NCI-H774 (cell line): ENCODE measurements at regions not wholly inside any gene's neighbourhood (a gene's known extent, or its start where the extent isn't known, plus 50 kb on each side); places are given as distances from the start of the nearest gene placed in this dataset.

Experiments
- DNase-seq: peaks from one replicate; lab custom pipeline; 2025; lab: John Stamatoyannopoulos, UW

- no peak for DNase-seq
Measured at GRCh38 chr2:128778843-128779242, 460.2 kb upstream of the HS6ST1 start.

GRCh38 chr2:128779301-128780095 lies 460.8 kb upstream of the HS6ST1 start:
- no peak for DNase-seq

- no peak for DNase-seq
Measured at GRCh38 chr2:128780434-128781080, 461.9 kb upstream of the HS6ST1 start.

DNA sequence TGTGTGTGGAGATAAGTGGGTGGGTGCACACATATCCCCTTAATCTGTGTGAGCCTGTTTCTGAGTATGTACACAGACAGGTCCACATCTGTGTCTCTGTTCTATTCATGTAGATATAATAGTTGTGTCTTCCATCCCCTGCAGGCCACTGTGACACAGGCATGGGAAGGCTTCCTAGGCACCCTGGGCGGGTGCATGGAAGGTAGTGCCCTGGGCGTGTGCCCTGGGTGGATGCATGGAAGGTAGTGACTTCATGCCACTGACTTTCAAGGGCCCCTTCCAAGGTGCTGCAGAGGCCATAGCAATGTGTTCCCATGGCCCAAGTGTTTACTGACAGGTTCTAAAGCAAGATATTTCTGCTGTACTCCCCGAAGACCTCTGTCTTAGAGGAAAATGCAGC lies 462.5 kb upstream of the HS6ST1 start:
- DNase-seq = no peak

DNA sequence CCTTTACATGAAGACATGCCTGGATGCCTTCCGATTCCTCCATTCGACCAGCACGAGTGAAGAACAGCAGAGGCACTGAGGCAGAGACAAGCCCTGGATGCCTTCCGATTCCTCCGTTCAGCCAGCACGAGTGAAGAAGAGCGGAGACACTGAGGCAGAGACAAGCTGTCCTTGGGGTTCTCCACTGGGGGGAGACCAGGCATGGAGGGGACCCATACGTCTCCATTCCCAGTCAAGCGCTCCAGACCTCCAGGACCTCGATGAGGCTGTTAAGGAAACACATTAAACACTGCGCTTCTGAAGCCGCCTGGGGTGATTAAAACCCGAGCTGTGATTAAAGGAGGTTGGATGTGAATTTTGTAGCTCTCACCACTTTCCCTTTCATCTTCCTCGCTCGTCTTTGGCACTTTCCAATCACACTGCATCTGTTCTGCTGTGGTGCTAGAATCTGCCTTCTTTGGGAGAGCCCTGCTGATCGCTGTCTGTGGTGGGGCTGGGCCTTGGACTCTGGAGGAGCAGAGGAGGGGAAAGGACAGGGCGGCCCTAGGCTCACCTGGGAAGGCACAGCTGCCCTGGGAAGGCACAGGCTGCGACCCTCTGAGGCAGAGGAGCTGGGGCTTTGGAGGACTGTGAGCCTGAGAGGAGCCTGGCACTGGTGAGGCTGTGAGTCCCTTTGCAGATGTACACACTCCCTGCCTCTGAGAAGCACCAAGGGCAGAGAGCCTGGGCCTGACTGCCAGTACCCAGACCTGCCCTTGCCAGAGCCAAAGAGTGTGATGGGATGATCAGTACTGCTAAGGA lies 463.1 kb upstream of the HS6ST1 start:
- DNase-seq = no peak

- DNase-seq = no peak
Measured at GRCh38 chr2:128782411-128783192, 463.9 kb upstream of the HS6ST1 start.

DNA sequence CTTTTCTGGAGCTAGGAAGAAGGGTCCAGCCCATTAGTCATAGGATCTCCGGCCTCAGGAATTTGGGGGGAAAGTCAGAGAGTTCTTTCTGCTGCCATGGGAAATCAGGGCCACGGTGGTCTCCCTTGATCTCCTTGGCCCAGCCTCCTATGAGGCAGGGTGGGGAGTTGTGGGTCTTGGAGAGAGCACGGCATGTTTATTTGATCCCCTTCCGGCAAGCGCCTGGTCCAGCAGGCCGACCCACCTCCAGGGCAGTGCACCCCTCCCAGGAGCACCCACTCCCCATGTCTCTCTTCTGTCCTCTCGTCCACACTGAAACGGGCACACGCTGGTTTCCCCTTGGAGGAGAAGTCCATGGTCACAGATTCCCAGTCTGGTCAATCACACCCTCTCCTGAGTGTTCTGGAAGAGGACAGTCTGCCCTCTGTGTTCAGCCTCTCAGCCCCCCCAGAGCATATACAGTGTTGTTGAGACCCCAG lies 464.6 kb upstream of the HS6ST1 start:
- no peak for DNase-seq

GRCh38 chr2:128783896-128784295 lies 465.2 kb upstream of the HS6ST1 start:
- no peak for DNase-seq

- DNase-seq = no peak
Measured at GRCh38 chr2:128784626-128785306, 466.1 kb upstream of the HS6ST1 start.

GRCh38 chr2:128786316-128786715 lies 467.6 kb upstream of the HS6ST1 start:
- DNase-seq = no peak

GRCh38 chr2:128786741-128787478 lies 468.2 kb upstream of the HS6ST1 start:
- DNase-seq = no peak

- DNase-seq = no peak
Measured at GRCh38 chr2:128787616-128788015, 468.9 kb upstream of the HS6ST1 start.

DNA sequence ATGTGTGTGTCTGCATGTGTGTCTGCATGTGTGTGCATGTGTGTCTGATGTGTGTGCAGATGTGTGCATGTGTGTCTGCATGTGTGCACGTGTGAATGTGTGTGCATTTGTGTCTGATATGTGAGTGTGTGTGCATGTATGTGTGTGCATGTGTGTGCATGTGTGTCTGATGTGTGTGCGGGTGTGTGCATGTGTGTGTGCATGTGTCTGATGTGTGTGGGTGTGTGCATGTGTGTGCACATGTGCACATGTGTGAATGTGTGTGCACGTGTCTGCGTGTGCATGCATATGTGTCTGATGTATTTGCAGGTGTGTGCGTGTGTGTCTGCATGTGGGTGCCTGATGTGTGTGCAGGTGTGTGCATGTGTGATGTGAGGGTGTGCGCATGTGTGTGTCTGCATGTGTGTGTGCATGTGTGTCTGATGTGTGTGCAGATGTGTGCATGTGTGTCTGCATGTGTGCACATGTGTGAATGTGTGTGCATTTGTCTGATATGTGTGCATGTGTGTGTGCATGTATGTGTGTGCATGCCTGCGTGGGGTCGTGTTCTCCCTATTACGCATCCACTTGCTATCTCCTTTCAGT lies 470.1 kb upstream of the HS6ST1 start:
- DNase-seq = no peak

DNA sequence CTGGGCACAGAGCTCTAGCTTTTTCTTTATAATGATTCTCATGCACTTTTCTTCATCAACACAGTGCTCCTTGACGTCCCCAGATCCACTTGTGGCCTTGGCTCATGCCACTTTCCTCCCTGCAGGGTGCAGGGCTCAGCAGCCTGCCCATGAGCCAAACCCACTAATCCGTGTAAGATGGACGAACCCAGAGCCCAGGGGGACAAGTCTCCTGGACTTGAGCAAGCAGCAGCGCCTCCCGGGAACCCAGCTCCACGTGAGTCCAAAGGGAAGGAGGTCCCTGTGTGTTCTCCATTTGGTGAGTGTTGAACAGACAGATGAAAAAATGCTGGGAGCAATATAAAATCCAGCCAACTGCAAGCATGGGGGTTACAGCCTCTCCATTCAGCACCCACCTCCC lies 470.6 kb upstream of the HS6ST1 start:
- DNase-seq = no peak

- DNase-seq = no peak
Measured at GRCh38 chr2:128789776-128790455, 471.2 kb upstream of the HS6ST1 start.

DNA sequence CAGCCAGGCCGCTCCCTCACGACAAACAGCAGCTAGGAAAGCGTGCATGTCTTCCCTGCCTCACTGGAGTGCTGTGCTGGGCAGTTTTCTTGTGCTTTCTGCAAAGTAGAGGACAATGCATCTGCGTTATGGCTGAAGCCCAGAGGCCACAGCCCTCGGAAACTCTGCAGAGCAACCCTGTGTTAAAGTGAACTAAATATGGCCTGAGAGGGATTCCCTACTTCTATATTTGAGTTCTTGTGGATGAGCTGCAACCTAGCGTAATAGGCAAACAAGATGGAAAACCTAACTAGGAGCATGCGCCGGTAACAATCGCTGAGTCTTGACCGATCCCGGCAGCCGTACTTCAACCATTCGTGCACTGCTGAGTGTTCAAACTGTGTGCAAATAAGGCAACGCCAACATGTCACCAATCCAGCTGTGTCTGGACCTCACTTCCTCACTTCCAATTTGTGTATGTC lies 471.9 kb upstream of the HS6ST1 start:
- DNase-seq = no peak

DNA sequence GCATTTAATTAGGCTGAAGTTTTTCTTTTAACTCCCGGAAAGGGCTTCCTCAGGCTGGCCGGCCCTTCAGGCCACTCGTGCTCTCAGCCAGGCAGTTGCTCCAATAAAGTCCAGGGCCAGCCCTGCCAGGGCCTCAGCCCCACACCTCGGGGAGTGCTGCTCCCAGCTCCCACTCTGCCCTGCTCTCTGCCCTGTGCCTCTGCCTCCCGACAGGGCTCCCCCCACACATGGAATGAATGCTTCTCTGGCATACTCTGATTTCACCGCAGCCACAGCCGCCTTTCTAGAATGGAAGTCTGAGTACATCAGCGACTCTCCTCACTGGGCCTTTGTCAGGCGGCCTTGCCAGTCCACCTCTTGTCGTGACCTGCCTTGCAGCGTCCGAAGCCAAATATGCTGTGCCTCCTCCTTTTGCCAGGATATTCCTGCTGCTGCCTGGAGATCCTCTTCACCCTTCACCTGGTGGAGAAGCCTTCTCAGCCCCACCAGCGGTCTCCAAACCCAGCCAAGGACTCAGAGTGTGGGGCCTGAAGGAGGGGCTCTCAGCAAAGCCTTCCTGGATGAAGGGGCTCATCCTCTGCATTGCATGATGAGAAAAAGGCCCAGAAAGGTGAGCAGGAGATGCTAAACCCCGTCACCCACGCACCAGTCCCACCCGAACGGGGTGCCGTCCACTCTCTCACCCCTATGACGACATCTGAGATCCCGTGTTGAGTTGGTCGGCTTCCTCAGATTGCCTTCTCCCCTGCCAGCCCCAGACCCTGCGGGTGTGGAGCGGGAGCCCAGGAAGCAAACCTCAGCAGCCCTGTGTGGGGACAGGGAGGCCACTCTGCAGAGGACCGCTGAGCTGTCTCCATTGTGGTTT lies 472.7 kb upstream of the HS6ST1 start:
- no peak for DNase-seq

DNA sequence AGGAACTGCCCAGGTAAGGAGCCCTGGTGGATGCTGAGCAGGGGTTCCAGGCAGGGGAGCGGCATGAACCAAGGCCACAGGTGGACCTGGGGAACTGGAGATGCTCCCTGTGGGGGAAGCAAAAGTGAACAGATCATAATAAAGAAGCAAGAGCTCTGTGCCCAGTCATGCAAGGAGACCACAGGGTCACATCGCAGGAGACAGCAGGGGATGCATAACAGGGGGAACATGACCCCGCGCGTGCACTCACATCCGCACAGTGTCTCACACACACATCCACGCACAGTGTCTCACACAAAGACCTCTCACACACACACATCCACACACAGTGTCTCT lies 473.3 kb upstream of the HS6ST1 start:
- no peak for DNase-seq
